Caco-2 (cell line): ENCODE measurements at regions not wholly inside any gene's neighbourhood (a gene's known extent, or its start where the extent isn't known, plus 50 kb on each side); places are given as distances from the start of the nearest gene placed in this dataset.

ENCODE experiments used
- BruUV-seq: library from RNA; stranded (reverse); fragments of 400-500 nt; replicated peaks from 2 replicates; lab custom pipeline; 2021; lab: Mats Ljungman, UMichigan
- CTCF ChIA-PET: fragments of 300-600 bp; sonication (Branson Sonifier 250); formaldehyde crosslinking; loops from one replicate; lab custom pipeline; 2022; ENCODE audit warnings: antibody characterized with exemption; lab: Charles Lee
- POLR2A ChIA-PET: fragments of 300-600 bp; sonication (Branson Sonifier 250); formaldehyde crosslinking; loops from one replicate; lab custom pipeline; 2022; ENCODE audit warnings: antibody characterized with exemption; lab: Charles Lee
- DNase-seq, 2 experiments: peaks; one replicate each; pipeline versions ENCODE4 v3.0.0 to v3.0.0-alpha.2; 2020 to 2022
- H3K27me3 ChIP-seq: replicated peaks from 2 replicates; pipeline ENCODE4 v1.6.0; 2011; ENCODE audit warnings: low read length; ENCODE audit not compliant: control insufficient read depth, insufficient read depth
- H3K36me3 ChIP-seq: 2 replicates; pipeline ENCODE4 v1.5.1; 2011; ENCODE audit warnings: low read length; ENCODE audit not compliant: control insufficient read depth, insufficient read depth
- H3K4me1 ChIP-seq: fragments of 250-450 bp; sonication (Bioruptor Pico); 2 replicates; pipeline ENCODE4 v1.5.1; 2020; ENCODE audit warnings: mild to moderate bottlenecking
- H3K4me3 ChIP-seq: 2 replicates; pipeline ENCODE4 v1.5.1; 2011; ENCODE audit warnings: low read depth, mild to moderate bottlenecking, control low read depth, low read length
- H3K9me3 ChIP-seq: fragments of 250-450 bp; sonication (Bioruptor Pico); 2 replicates; pipeline ENCODE4 v1.5.1; 2020; ENCODE audit warnings: mild to moderate bottlenecking, moderate library complexity
- H3K27ac Mint-ChIP-seq: one replicate; pipeline ENCODE4 v1.8.0; 2022; ENCODE audit warnings: mixed read lengths; ENCODE audit not compliant: unreplicated experiment
- H3K27me3 Mint-ChIP-seq: one replicate; pipeline ENCODE4 v1.8.0; 2022; ENCODE audit warnings: mixed read lengths; ENCODE audit not compliant: insufficient read depth, unreplicated experiment
- H3K36me3 Mint-ChIP-seq: one replicate; pipeline ENCODE4 v1.8.0; 2022; ENCODE audit warnings: mild to moderate bottlenecking, mixed read lengths; ENCODE audit not compliant: insufficient read depth, unreplicated experiment
- H3K4me1 Mint-ChIP-seq: one replicate; pipeline ENCODE4 v1.8.0; 2022; ENCODE audit warnings: low read depth, mixed read lengths; ENCODE audit not compliant: unreplicated experiment
- H3K4me3 Mint-ChIP-seq: one replicate; pipeline ENCODE4 v1.8.0; 2022; ENCODE audit warnings: mild to moderate bottlenecking, moderate library complexity, mixed read lengths; ENCODE audit not compliant: unreplicated experiment
- H3K9me3 Mint-ChIP-seq: one replicate; pipeline ENCODE4 v1.8.0; 2022; ENCODE audit warnings: mixed read lengths; ENCODE audit not compliant: unreplicated experiment
- CTCF ChIP-seq, 2 experiments: fragments of 200-600 bp in 1 of 2; IDR thresholded peaks; 1 replicate in 1 of 2; 2 replicates in 1 of 2; pipeline versions ENCODE4 v1.5.1 to v1.8.0; 2011 to 2022; ENCODE audit warnings: antibody characterized with exemption in 1 of 2, control low read depth in 1 of 2, inconsistent platforms in 1 of 2, low read depth in 1 of 2, low read length in 1 of 2, mild to moderate bottlenecking in 1 of 2, moderate library complexity in 1 of 2; ENCODE audit not compliant: insufficient read depth in 1 of 2, severe bottlenecking in 1 of 2, unreplicated experiment in 1 of 2
- intact Hi-C: fragments of 100-400 bp; cut with micrococcal nuclease; formaldehyde crosslinking; loops from one replicate; pipeline ENCODE4 v1.10.0; 2022; ENCODE audit not compliant: unreplicated experiment

GRCh38 chr14:56351861-56352260, 227.7 kb upstream of the TMEM260 start:
- no peak for TF ChIP-seq CTCF (IDR thresholded peaks at IDR 0.05; ENCODE audit: insufficient read depth in 1 of 2, low read depth in 1 of 2, low read length in 1 of 2, severe bottlenecking in 1 of 2, unreplicated experiment in 1 of 2)
- ChIA-PET POLR2A (no interaction called here), CTCF (no interaction called here)
- no peaks in the 10 kb centered on the region for H3K4me1 ChIP-seq
- no peak overlapping the region for H3K4me3 ChIP-seq
- no peak for DNase-seq
- BruUV-seq = no TSS peak
- H3K4me1 Mint-ChIP-seq = no peaks in the 10 kb centered on the region
- H3K27me3 Mint-ChIP-seq = peaks cover 12% of the 10 kb centered on the region
- H3K9me3 Mint-ChIP-seq = no peaks in the 10 kb centered on the region
- no peaks in the 10 kb centered on the region for H3K9me3 ChIP-seq
- no peaks in the 10 kb centered on the region for H3K36me3 Mint-ChIP-seq
- H3K4me3 Mint-ChIP-seq = no peak overlapping the region
- H3K27me3 ChIP-seq = no peaks in the 10 kb centered on the region
- H3K36me3 ChIP-seq = no peaks in the 10 kb centered on the region
- H3K27ac Mint-ChIP-seq = no peak overlapping the region
- intact Hi-C loops = no loop called here

- no peaks in the 10 kb centered on the region for H3K9me3 Mint-ChIP-seq
- ChIA-PET POLR2A (no interaction called here), CTCF (no interaction called here)
- H3K27me3 ChIP-seq = no peaks in the 10 kb centered on the region
- no peaks in the 10 kb centered on the region for H3K9me3 ChIP-seq
- peaks cover 12% of the 10 kb centered on the region for H3K27me3 Mint-ChIP-seq
- no peak overlapping the region for H3K4me3 Mint-ChIP-seq
- DNase-seq = no peak
- no peak overlapping the region for H3K27ac Mint-ChIP-seq
- BruUV-seq = no TSS peak
- H3K4me1 Mint-ChIP-seq = no peaks in the 10 kb centered on the region
- no peak for TF ChIP-seq CTCF (IDR thresholded peaks at IDR 0.05; ENCODE audit: insufficient read depth in 1 of 2, low read depth in 1 of 2, low read length in 1 of 2, severe bottlenecking in 1 of 2, unreplicated experiment in 1 of 2)
- no peak overlapping the region for H3K4me3 ChIP-seq
- H3K36me3 Mint-ChIP-seq = no peaks in the 10 kb centered on the region
- no peaks in the 10 kb centered on the region for H3K36me3 ChIP-seq
- H3K4me1 ChIP-seq = no peaks in the 10 kb centered on the region
- intact Hi-C loops = no loop called here
These were observed 226.6 kb upstream of the TMEM260 start for GRCh38 chr14:56352999-56353398.

GRCh38 chr14:56357428-56357827, 222.2 kb upstream of the TMEM260 start:
- CTCF ChIA-PET = no interaction called here
- POLR2A ChIA-PET = interaction anchor here (0.5 kb wide), 1 partner anchor 755 kb away, joined by 4 read pairs; no protein-coding TSS in a partner anchor
- H3K27me3 ChIP-seq = no peaks in the 10 kb centered on the region
- no peaks in the 10 kb centered on the region for H3K36me3 ChIP-seq
- TF ChIP-seq CTCF (IDR thresholded peaks at IDR 0.05; ENCODE audit: insufficient read depth in 1 of 2, low read depth in 1 of 2, low read length in 1 of 2, severe bottlenecking in 1 of 2, unreplicated experiment in 1 of 2) = no peak
- H3K9me3 Mint-ChIP-seq = no peaks in the 10 kb centered on the region
- no TSS peak for BruUV-seq
- H3K4me3 Mint-ChIP-seq = no peak overlapping the region
- no peaks in the 10 kb centered on the region for H3K4me1 Mint-ChIP-seq
- peaks cover 18% of the 10 kb centered on the region for H3K27me3 Mint-ChIP-seq
- H3K9me3 ChIP-seq = no peaks in the 10 kb centered on the region
- no peak overlapping the region for H3K4me3 ChIP-seq
- no peaks in the 10 kb centered on the region for H3K4me1 ChIP-seq
- intact Hi-C loops = no loop called here
- no peaks in the 10 kb centered on the region for H3K36me3 Mint-ChIP-seq
- H3K27ac Mint-ChIP-seq = no peak overlapping the region
- DNase-seq = no peak
